ENCODE measurements at regions not wholly inside any gene's neighbourhood (a gene's known extent, or its start where the extent isn't known, plus 50 kb on each side); places are given as distances from the start of the nearest gene placed in this dataset.
"Not testable (repeated sequence)": the region's sequence is repeated elsewhere in the genome, so short reads cannot be mapped to it uniquely, and the experiment has no call there.

GRCh38 chr21:6553505-6554376 lies 3967.6 kb upstream of the TPTE start:
- not testable (repeated sequence) for TF ChIP-seq POLR2A, POLR2AphosphoS5, EP300 (IDR thresholded peaks at IDR 0.05)
- TF ChIP-seq, protein P1, sequence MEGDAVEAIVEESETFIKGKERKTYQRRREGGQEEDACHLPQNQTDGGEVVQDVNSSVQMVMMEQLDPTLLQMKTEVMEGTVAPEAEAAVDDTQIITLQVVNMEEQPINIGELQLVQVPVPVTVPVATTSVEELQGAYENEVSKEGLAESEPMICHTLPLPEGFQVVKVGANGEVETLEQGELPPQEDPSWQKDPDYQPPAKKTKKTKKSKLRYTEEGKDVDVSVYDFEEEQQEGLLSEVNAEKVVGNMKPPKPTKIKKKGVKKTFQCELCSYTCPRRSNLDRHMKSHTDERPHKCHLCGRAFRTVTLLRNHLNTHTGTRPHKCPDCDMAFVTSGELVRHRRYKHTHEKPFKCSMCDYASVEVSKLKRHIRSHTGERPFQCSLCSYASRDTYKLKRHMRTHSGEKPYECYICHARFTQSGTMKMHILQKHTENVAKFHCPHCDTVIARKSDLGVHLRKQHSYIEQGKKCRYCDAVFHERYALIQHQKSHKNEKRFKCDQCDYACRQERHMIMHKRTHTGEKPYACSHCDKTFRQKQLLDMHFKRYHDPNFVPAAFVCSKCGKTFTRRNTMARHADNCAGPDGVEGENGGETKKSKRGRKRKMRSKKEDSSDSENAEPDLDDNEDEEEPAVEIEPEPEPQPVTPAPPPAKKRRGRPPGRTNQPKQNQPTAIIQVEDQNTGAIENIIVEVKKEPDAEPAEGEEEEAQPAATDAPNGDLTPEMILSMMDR (IDR thresholded peaks at IDR 0.05), result not testable (repeated sequence)
